ENCODE measurements at regions not wholly inside any gene's neighbourhood (a gene's known extent, or its start where the extent isn't known, plus 50 kb on each side); places are given as distances from the start of the nearest gene placed in this dataset.
A peak's percentile ranks its signal among the peaks of the same experiment; 100 is the strongest.
"Not testable (repeated sequence)": the region's sequence is repeated elsewhere in the genome, so short reads cannot be mapped to it uniquely, and the experiment has no call there.

GRCh38 chrX:75893281-75893680 is 108.2 kb upstream of the MAGEE2 start:
- H3K27ac ChIP-seq = no peak overlapping the region
- H3K27me3 ChIP-seq = no peaks in the 10 kb centered on the region
- H3K27me3 Mint-ChIP-seq (ENCODE audit: insufficient read depth, low read depth) = peaks cover 2% of the 10 kb centered on the region
- H3K36me3 ChIP-seq = no peaks in the 10 kb centered on the region
- H3K79me2 ChIP-seq (ENCODE audit: low read depth) = no peaks in the 10 kb centered on the region
- H3F3A ChIP-seq (ENCODE audit: low read depth) = no peaks in the 10 kb centered on the region
- H3K36me3 Mint-ChIP-seq = no peaks in the 10 kb centered on the region
- H3K4me2 ChIP-seq = no peak overlapping the region
- H3K4me3 ChIP-seq = no peak overlapping the region
- no peaks in the 10 kb centered on the region for H3K4me1 ChIP-seq
- H3K4me1 Mint-ChIP-seq = no peaks in the 10 kb centered on the region
- no peak overlapping the region for H3K9ac ChIP-seq
- H3K9me3 ChIP-seq (ENCODE audit: low read depth) = no peaks in the 10 kb centered on the region
- peaks cover 2% of the 10 kb centered on the region for H3K9me3 Mint-ChIP-seq
- no peak for DNase-seq (ENCODE audit: low spot score)
- H4K20me1 ChIP-seq (ENCODE audit: low read depth) = no peaks in the 10 kb centered on the region
- no peak overlapping the region for H3K4me3 Mint-ChIP-seq
- no peak overlapping the region for H2AFZ ChIP-seq (replicated peaks)
- H3K27ac Mint-ChIP-seq = no peak overlapping the region
- no peak for TF ChIP-seq CTCF (IDR thresholded peaks at IDR 0.05)
- no peak for TF ChIP-seq EZH2 (IDR thresholded peaks at IDR 0.05)
- no peak for TF ChIP-seq EZH2phosphoT487 (IDR thresholded peaks at IDR 0.05)

DNA sequence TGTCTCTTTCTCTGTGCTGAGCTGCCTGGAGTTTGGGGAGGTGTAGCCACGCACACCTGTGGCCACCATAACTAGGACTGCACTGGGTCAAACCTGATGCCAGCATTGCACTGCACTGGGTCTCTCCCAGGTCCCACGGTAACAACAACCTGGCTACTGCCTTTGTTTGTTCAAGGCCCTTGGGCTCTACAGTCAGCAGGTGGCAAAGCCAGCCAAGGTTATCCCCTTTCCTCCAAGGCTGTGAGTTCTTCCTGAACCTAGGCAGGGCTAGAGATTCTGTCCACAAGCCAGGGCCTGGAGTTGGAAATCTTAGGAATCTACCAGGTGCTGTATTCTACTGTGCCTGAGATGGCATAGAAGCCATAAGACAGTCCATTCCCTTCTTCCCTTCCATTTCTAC is 126.7 kb upstream of the MAGEE2 start:
- no peaks in the 10 kb centered on the region for H3K36me3 Mint-ChIP-seq
- Histone ChIP-seq H3K4me2 (no peak overlapping the region), H3K79me2 (ENCODE audit: low read depth) (no peaks in the 10 kb centered on the region)

GRCh38 chrX:75957107-75957610 is 172.1 kb upstream of the MAGEE2 start:
- no peak overlapping the region for H3K27ac Mint-ChIP-seq
- Histone ChIP-seq H3K36me3 (no peaks in the 10 kb centered on the region), H3K9ac (no peak overlapping the region), H3K4me3 (no peak overlapping the region), H3K9me3 (ENCODE audit: low read depth) (peaks cover 10% of the 10 kb centered on the region), H3K27ac (no peak overlapping the region), H3F3A (ENCODE audit: low read depth) (no peaks in the 10 kb centered on the region), H3K79me2 (ENCODE audit: low read depth) (no peaks in the 10 kb centered on the region), H3K4me2 (no peak overlapping the region), H3K4me1 (no peaks in the 10 kb centered on the region), H2AFZ (replicated peaks) (peak overlapping the region; percentile 26), H4K20me1 (ENCODE audit: low read depth) (no peaks in the 10 kb centered on the region), H3K27me3 (no peaks in the 10 kb centered on the region)
- H3K9me3 Mint-ChIP-seq = peaks cover 9% of the 10 kb centered on the region
- DNase-seq (ENCODE audit: low spot score) = no peak
- no peaks in the 10 kb centered on the region for H3K36me3 Mint-ChIP-seq
- TF ChIP-seq EZH2phosphoT487 (IDR thresholded peaks at IDR 0.05) (no peak), EZH2 (IDR thresholded peaks at IDR 0.05) (no peak), CTCF (IDR thresholded peaks at IDR 0.05) (no peak)
- no peak overlapping the region for H3K4me3 Mint-ChIP-seq
- no peaks in the 10 kb centered on the region for H3K27me3 Mint-ChIP-seq (ENCODE audit: insufficient read depth, low read depth)
- no peaks in the 10 kb centered on the region for H3K4me1 Mint-ChIP-seq

More for the DNA sequence above, 126.7 kb upstream of the MAGEE2 start:
- Mint-ChIP-seq H3K4me3 (no peak overlapping the region), H3K27ac (no peak overlapping the region), H3K9me3 (peaks cover 2% of the 10 kb centered on the region), H3K4me1 (no peaks in the 10 kb centered on the region), H3K27me3 (ENCODE audit: insufficient read depth, low read depth) (no peaks in the 10 kb centered on the region)
- Histone ChIP-seq H4K20me1 (ENCODE audit: low read depth) (no peaks in the 10 kb centered on the region), H3K4me1 (no peaks in the 10 kb centered on the region), H3K27me3 (no peaks in the 10 kb centered on the region), H3K9me3 (ENCODE audit: low read depth) (no peaks in the 10 kb centered on the region), H3K9ac (no peak overlapping the region), H3K36me3 (no peaks in the 10 kb centered on the region), H2AFZ (replicated peaks) (no peak overlapping the region), H3K4me3 (no peak overlapping the region), H3K27ac (no peak overlapping the region), H3F3A (ENCODE audit: low read depth) (no peaks in the 10 kb centered on the region)
- TF ChIP-seq EZH2 (IDR thresholded peaks at IDR 0.05) (no peak), CTCF (IDR thresholded peaks at IDR 0.05) (no peak), EZH2phosphoT487 (IDR thresholded peaks at IDR 0.05) (no peak)
- DNase-seq (ENCODE audit: low spot score) = no peak

DNA sequence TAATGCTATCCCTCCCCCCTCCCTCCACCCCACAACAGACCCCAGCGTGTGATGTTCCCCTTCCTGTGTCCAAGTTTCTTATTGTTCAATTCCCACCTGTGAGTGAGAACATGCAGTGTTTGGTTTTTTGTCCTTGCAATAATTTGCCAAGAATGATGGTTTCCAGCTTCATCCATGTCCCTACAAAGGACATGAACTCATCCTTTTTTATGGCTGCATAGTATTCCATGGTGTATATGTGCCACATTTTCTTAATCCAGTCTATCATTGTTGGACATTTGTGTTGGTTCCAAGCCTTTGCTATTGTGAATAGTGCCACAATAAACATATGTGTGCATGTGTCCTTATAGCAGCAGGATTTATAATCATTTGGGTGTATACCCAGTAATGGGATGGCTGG is 176.3 kb upstream of the MAGEE2 start:
- not testable (repeated sequence) for H3K36me3 Mint-ChIP-seq, H3K4me3 ChIP-seq

More for the DNA sequence above, 176.3 kb upstream of the MAGEE2 start:
- H3K9me3 ChIP-seq (ENCODE audit: low read depth); H3K27ac ChIP-seq; DNase-seq (ENCODE audit: low spot score); H3K27me3 ChIP-seq; H3K4me3 Mint-ChIP-seq; H3F3A ChIP-seq (ENCODE audit: low read depth); H3K27ac Mint-ChIP-seq; H3K9ac ChIP-seq; H4K20me1 ChIP-seq (ENCODE audit: low read depth); H2AFZ ChIP-seq (replicated peaks); H3K79me2 ChIP-seq (ENCODE audit: low read depth); H3K36me3 ChIP-seq; H3K4me1 ChIP-seq; H3K4me1 Mint-ChIP-seq; H3K27me3 Mint-ChIP-seq (ENCODE audit: insufficient read depth, low read depth); H3K4me2 ChIP-seq: not testable (repeated sequence)
- H3K9me3 Mint-ChIP-seq = peaks cover 11% of the 10 kb centered on the region

Data from neural progenitor cell (in vitro differentiated cells).